KMS-11 (cell line): ENCODE measurements at regions not wholly inside any gene's neighbourhood (a gene's known extent, or its start where the extent isn't known, plus 50 kb on each side); places are given as distances from the start of the nearest gene placed in this dataset.

Experiments
- H2AFZ ChIP-seq: fragments of 200-600 bp; sonication (generic); 2 replicates; pipeline ENCODE4 v1.6.1; 2016; ENCODE audit warnings: antibody characterized with exemption, mixed run types, low read depth
- H3K27ac ChIP-seq: fragments of 200-600 bp; sonication (generic); 2 replicates; pipeline ENCODE4 v1.6.1; 2016; ENCODE audit warnings: mild to moderate bottlenecking, mixed run types
- H3K27me3 ChIP-seq: fragments of 200-600 bp; sonication (generic); 2 replicates; pipeline ENCODE4 v1.6.1; 2017; ENCODE audit warnings: mild to moderate bottlenecking, low read depth, mixed run types, moderate library complexity; ENCODE audit not compliant: insufficient read depth
- H3K36me3 ChIP-seq: fragments of 200-600 bp; sonication (generic); 2 replicates; pipeline ENCODE4 v1.6.1; 2017; ENCODE audit warnings: mild to moderate bottlenecking, mixed run types; ENCODE audit not compliant: insufficient read depth
- H3K4me1 ChIP-seq: fragments of 200-600 bp; sonication (generic); 2 replicates; pipeline ENCODE4 v1.6.1; 2016; ENCODE audit warnings: mild to moderate bottlenecking, low read depth, mixed run types; ENCODE audit not compliant: poor library complexity, severe bottlenecking
- H3K4me2 ChIP-seq: fragments of 200-600 bp; sonication (generic); 2 replicates; pipeline ENCODE4 v1.7.0; 2016; ENCODE audit warnings: mild to moderate bottlenecking, mixed run types
- H3K4me3 ChIP-seq: fragments of 200-600 bp; sonication (generic); IDR thresholded peaks from 2 replicates; pipeline ENCODE4 v1.6.1; 2017; ENCODE audit warnings: low read depth, low read length, mixed read lengths; ENCODE audit not compliant: insufficient read depth
- H3K79me2 ChIP-seq: fragments of 200-600 bp; sonication (generic); 2 replicates; pipeline ENCODE4 v1.6.1; 2016; ENCODE audit warnings: low read depth, mixed run types; ENCODE audit not compliant: insufficient read depth
- H3K9ac ChIP-seq: fragments of 200-600 bp; sonication (generic); 2 replicates; pipeline ENCODE4 v1.6.1; 2016; ENCODE audit warnings: mild to moderate bottlenecking, mixed run types
- H4K20me1 ChIP-seq: fragments of 200-600 bp; sonication (generic); 2 replicates; pipeline ENCODE4 v1.6.1; 2016; ENCODE audit warnings: mild to moderate bottlenecking, mixed run types; ENCODE audit not compliant: insufficient read depth
- TF ChIP-seq, protein P1 (sequence below): fragments of 200-600 bp; sonication (generic); conservative IDR thresholded peaks from 2 replicates; pipeline ENCODE4 v1.6.1; 2017; ENCODE audit warnings: low read depth, mild to moderate bottlenecking, antibody characterized with exemption, low read length, moderate library complexity, mixed read lengths

DNA sequence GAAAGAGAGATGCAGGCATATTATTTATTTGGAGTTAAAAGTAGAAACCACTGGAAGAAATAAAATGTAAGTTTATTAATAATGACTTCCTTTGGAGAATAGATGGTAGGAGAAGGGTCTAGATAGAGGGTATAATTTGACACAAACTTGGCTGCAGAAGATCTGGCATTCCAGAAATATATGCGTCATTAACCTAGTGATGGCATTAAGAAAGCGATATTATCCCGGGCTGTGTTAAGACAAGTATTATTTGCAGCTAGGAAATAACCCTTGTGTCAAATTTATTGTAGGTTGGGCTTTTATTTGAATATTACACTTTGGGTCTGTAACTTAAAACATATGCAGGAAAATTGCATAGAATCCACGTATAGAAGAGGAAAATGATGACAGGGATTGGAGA lies 389.5 kb downstream of the MTX2 start:
- H3K4me1 ChIP-seq = peaks cover 4% of the 10 kb centered on the region
- H3K27me3 ChIP-seq = no peaks in the 10 kb centered on the region
- TF ChIP-seq, protein P1, sequence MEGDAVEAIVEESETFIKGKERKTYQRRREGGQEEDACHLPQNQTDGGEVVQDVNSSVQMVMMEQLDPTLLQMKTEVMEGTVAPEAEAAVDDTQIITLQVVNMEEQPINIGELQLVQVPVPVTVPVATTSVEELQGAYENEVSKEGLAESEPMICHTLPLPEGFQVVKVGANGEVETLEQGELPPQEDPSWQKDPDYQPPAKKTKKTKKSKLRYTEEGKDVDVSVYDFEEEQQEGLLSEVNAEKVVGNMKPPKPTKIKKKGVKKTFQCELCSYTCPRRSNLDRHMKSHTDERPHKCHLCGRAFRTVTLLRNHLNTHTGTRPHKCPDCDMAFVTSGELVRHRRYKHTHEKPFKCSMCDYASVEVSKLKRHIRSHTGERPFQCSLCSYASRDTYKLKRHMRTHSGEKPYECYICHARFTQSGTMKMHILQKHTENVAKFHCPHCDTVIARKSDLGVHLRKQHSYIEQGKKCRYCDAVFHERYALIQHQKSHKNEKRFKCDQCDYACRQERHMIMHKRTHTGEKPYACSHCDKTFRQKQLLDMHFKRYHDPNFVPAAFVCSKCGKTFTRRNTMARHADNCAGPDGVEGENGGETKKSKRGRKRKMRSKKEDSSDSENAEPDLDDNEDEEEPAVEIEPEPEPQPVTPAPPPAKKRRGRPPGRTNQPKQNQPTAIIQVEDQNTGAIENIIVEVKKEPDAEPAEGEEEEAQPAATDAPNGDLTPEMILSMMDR = no peak
- no peak overlapping the region for H2AFZ ChIP-seq
- H3K36me3 ChIP-seq = no peaks in the 10 kb centered on the region
- no peak overlapping the region for H3K9ac ChIP-seq
- H3K4me2 ChIP-seq = no peak overlapping the region
- no peak overlapping the region for H3K4me3 ChIP-seq
- H3K27ac ChIP-seq = no peak overlapping the region
- no peaks in the 10 kb centered on the region for H4K20me1 ChIP-seq
- no peaks in the 10 kb centered on the region for H3K79me2 ChIP-seq

DNA sequence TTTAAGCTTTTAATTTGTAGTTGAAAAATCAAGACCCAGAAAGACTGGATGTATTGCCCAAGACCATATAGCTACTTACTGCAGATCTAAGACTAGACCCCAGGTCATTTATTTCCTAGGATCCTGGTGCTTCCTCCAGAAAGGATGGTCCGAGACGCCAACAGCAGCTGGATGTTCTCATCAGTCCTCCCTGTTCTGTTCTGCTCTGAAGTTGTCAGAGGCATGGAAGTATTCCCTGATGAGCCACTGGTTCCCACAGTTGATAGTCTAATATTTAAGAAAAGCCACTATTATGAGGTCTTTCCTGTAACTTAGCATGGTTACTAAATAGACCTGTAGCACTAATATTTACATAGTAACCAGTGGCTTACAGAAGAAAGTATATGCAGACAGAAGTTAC lies 393.5 kb downstream of the MTX2 start:
- no peaks in the 10 kb centered on the region for H3K79me2 ChIP-seq
- no peak overlapping the region for H3K9ac ChIP-seq
- H3K27ac ChIP-seq = no peak overlapping the region
- TF ChIP-seq, protein P1 = no peak
- H4K20me1 ChIP-seq = no peaks in the 10 kb centered on the region
- no peaks in the 10 kb centered on the region for H3K27me3 ChIP-seq
- H3K4me3 ChIP-seq = no peak overlapping the region
- H3K4me2 ChIP-seq = no peak overlapping the region
- H3K36me3 ChIP-seq = no peaks in the 10 kb centered on the region
- no peaks in the 10 kb centered on the region for H3K4me1 ChIP-seq
- H2AFZ ChIP-seq = no peak overlapping the region

DNA sequence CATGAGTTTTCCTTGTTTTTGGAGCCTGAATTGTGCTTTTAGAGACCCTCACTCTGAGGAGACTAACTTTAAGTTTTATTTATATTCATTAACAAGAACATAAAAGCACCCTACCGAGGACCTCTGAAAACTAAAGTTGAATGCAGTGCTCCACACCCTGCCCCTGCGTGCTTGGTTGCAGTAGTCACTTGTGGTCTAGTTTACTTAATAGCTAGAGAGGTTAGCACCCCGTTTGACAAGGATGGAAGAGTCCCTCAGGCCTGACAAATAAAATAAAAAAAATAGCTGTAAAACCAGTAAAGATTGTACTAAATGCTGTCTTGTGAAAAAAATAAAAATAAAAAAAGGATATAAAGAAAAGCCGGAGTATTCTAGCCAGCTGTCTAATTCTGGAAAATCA lies 395.2 kb downstream of the MTX2 start:
- TF ChIP-seq, protein P1 = no peak
- Histone ChIP-seq H3K9ac (no peak overlapping the region), H3K4me2 (no peak overlapping the region), H3K27ac (no peak overlapping the region), H2AFZ (no peak overlapping the region), H4K20me1 (no peaks in the 10 kb centered on the region), H3K4me3 (no peak overlapping the region), H3K79me2 (no peaks in the 10 kb centered on the region), H3K36me3 (no peaks in the 10 kb centered on the region), H3K27me3 (no peaks in the 10 kb centered on the region), H3K4me1 (peaks cover 14% of the 10 kb centered on the region)

DNA sequence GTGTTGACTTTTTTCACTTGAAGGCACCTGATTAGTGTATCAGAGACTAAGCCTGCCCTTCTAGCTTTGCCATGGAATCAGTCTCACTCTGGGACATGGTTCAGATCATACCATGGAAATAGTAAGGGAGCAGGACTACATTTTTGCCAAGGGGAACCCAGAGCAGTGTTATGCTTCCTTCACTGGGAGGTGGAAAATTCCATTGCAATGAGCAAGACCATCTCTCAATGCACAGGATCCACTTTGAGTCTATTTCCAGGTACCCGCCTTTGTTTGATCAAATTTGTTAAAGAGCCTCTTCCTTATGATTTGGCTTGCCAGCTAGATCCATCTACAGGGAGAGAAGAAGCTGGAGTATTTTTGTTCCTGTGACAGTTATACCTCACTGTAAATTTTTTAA lies 395.8 kb downstream of the MTX2 start:
- Histone ChIP-seq H3K4me1 (peaks cover 20% of the 10 kb centered on the region), H3K27ac (no peak overlapping the region), H3K4me3 (no peak overlapping the region), H3K79me2 (no peaks in the 10 kb centered on the region), H4K20me1 (no peaks in the 10 kb centered on the region), H3K4me2 (no peak overlapping the region), H3K9ac (no peak overlapping the region), H3K36me3 (no peaks in the 10 kb centered on the region), H2AFZ (no peak overlapping the region), H3K27me3 (no peaks in the 10 kb centered on the region)
- TF ChIP-seq, protein P1 = no peak
